OCI-M2 (cell line): ENCODE measurements at regions not wholly inside any gene's neighbourhood (a gene's known extent, or its start where the extent isn't known, plus 50 kb on each side); places are given as distances from the start of the nearest gene placed in this dataset.
"Not testable (repeated sequence)": the region's sequence is repeated elsewhere in the genome, so short reads cannot be mapped to it uniquely, and the experiment has no call there.

Experiments
- DNase-seq: peaks from one replicate; lab custom pipeline; 2025; ENCODE audit not compliant: unreplicated experiment; lab: John Stamatoyannopoulos, UW

- no peak for DNase-seq
These were observed 50.8 kb upstream of the MBOAT1 start for GRCh38 chr6:20263059-20263458.

- no peak for DNase-seq
These were observed 53.6 kb upstream of the MBOAT1 start for GRCh38 chr6:20265842-20266241.

- DNase-seq, result no peak
These were observed 54.8 kb upstream of the MBOAT1 start for GRCh38 chr6:20266851-20267608.

GRCh38 chr6:20269181-20269580, 56.9 kb upstream of the MBOAT1 start:
- no peak for DNase-seq

GRCh38 chr6:20271818-20272217, 59.5 kb upstream of the MBOAT1 start:
- no peak for DNase-seq

GRCh38 chr6:20274137-20274536, 61.9 kb upstream of the MBOAT1 start:
- no peak for DNase-seq

- DNase-seq, result not testable (repeated sequence)
These were observed 63.6 kb upstream of the MBOAT1 start for GRCh38 chr6:20275837-20276236.

- not testable (repeated sequence) for DNase-seq
These were observed 65.5 kb upstream of the MBOAT1 start for GRCh38 chr6:20277724-20278123.

- DNase-seq, result no peak
These were observed 66.8 kb upstream of the MBOAT1 start for GRCh38 chr6:20279051-20279450.

- no peak for DNase-seq
These were observed 67.5 kb upstream of the MBOAT1 start for GRCh38 chr6:20279608-20280287.

- no peak for DNase-seq
These were observed 68.0 kb upstream of the MBOAT1 start for GRCh38 chr6:20280288-20280621.

GRCh38 chr6:20284672-20285071, 72.4 kb upstream of the MBOAT1 start:
- DNase-seq, result no peak

- no peak for DNase-seq
These were observed 74.8 kb upstream of the MBOAT1 start for GRCh38 chr6:20286968-20287565.

GRCh38 chr6:20291764-20292580, 79.7 kb upstream of the MBOAT1 start:
- DNase-seq, result peak; percentile 79

GRCh38 chr6:20292905-20293304, 80.6 kb upstream of the MBOAT1 start:
- no peak for DNase-seq

GRCh38 chr6:20301256-20301655, 89.0 kb upstream of the MBOAT1 start:
- DNase-seq, result no peak

GRCh38 chr6:20302168-20302567, 89.9 kb upstream of the MBOAT1 start:
- DNase-seq, result no peak

- peak; percentile 56 for DNase-seq
These were observed 90.5 kb upstream of the MBOAT1 start for GRCh38 chr6:20302702-20303251.

GRCh38 chr6:20306491-20306890, 94.2 kb upstream of the MBOAT1 start:
- no peak for DNase-seq

GRCh38 chr6:20309186-20309585, 92.5 kb upstream of the E2F3 start:
- DNase-seq, result no peak

- no peak for DNase-seq
These were observed 91.5 kb upstream of the E2F3 start for GRCh38 chr6:20310185-20310584.
